Activated T-cell treated with anti-CD3 and anti-CD28 coated beads, Interleukin-2, amount 50 U/mL, for 48 hours (primary cell): ENCODE measurements at regions not wholly inside any gene's neighbourhood (a gene's known extent, or its start where the extent isn't known, plus 50 kb on each side); places are given as distances from the start of the nearest gene placed in this dataset.

Experiments used
- DNase-seq, 2 experiments: peaks; one replicate each; pipeline ENCODE4 v3.0.0-alpha.2; 2020

DNA sequence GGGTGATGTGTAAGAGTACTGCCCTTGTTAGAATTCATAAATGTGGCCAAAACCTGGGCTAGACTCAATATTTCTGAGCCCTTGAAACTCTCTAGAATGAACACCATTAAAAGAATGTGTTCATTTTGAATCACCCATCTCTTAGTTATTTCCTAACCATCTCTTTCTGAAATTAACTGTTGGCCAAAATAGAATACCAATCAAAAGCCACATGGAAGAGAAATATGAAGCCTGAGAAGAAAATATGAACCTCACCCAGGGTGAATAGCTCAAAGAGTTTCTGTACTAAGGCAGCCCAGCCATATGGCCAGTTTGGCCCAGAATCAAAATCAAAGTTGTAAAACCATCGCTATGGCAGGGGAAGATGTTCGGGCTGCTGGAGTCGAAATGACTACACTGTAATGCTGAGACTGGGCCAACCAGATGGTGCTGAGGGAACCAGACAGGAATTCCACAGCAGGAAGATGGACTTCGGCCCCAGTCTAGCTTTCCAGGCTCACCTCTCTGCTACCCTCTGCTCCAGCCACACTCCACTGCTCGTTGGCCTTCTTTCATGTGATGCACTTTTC, 154.3 kb upstream of the ZFHX3 start:
- no peak for DNase-seq

DNA sequence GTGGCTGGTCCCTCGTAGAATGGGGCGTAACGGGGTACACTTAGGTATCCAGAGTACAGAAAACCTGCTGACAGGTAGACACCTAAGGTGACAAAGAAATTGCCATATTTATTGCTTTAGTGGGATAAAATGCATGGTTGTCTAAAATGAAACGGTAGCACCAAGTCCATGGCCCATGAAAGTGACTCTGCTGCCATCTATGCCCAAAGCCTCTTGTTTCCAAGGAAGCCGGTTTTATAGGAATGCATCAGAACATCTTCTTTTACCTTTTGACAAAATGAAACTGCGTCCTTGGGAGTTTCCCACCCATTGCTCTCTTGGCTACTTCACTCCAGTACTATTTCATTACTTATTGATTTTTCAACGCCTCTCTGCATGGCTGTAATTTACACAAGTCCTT, 151.3 kb upstream of the ZFHX3 start:
- DNase-seq = no peak

DNA sequence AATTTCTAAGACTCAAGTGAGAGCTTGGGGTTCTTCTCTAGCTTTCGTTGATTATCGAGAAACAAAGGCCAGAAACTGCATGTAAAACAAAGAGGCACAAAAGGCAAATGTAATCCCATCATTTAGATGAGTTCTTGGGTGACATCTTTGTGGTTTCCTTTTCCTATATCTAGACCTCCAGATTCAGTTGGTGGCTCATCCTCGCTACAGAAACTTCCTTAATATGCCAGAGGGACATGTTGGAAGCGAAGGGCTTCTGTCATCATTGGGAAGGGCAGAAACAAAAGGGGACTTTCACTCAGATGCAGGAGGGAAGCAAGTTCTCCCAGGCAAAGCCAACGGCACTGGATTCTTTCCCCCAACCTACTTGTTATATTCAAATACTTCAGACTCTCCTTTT, 150.6 kb upstream of the ZFHX3 start:
- DNase-seq = no peak

DNA sequence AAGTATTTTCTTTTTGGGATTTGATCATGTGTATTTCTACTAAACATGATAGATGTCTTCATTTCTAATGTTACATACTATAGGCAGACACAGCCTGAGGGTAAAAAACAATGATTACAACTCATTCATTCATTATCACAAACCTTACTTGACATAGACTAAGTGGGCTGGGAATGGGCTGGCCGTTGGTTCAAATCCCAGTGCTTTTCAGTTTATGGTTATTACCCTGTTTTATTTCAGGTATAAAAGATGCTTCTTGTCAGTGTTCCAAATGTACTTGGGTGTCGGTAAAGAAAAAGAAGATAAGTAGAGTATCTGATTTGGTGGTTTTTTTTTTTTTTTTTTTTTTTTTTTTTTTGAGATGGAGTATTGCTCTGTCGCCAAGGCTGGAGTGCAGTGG, 149.7 kb upstream of the ZFHX3 start:
- no peak for DNase-seq

DNA sequence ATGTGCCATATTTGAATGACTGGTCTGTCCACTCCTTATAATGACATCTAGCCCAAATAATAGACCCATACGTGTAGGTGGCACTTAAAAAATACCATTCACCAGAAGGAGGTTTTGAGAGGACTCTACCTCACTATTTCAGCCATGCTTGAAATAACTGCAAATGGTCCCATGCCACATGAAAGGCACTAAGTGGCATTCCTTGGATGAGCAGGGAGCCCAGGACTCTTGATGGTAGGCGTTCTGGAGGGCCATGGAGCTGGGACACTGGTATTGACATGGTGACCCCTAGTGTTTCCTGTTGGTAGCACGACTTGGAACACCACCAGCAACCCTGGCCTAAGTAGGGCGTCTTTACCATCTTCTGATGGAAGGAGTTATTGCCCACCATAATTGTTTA, 148.7 kb upstream of the ZFHX3 start:
- peak in 1 of 2 experiments; percentile 20 for DNase-seq

DNA sequence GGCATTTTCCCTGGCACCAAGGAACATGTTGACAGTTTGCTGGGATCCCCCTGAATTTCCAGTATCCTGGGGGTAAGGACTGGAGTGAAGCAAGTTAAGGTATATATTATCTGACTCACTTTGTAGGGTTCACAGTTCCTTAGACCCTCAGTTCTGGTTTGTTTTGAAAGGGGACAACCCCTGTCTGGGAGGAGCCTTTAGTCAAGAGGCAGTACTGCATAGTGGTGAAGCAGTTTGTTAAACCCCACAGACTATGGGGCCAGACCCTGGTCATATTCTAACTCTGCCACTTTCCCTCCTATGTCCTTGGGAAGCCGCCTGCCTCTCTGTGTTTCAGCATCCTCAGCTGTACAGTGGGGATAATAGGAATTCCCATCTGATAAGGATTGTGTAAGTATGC, 145.5 kb upstream of the ZFHX3 start:
- no peak for DNase-seq

DNA sequence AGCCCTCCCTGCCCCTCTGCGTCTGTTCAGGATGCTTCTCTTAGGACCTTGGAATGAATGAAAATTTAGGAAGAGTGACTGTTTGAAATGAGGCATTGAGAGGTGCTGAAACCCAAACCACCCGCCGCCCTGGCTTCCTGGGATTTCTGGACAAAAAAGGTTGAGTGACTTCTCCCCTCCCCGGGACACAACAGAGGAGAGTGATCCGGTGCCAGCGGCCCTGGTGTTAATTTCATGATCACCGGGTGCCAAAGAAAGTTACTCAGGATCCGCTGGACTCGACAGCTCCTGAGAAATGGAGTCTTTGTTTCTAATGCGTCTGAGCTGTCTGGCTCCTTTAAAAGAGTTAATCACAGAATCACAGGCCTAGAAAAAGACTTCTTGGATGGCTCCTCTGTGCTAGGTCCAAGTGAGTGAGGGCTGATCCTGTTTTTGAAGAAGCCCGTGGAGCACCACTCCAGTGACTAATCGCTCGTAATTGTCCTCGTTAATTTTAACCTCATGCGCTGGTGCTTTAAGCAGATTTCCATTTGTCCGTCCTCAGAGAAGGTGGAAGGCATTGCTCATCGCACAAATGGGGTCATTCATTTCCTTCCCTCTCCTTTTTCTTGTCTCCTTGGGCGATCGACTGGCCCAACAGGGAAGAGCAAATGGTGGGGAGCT, 144.4 kb upstream of the ZFHX3 start:
- DNase-seq = no peak

DNA sequence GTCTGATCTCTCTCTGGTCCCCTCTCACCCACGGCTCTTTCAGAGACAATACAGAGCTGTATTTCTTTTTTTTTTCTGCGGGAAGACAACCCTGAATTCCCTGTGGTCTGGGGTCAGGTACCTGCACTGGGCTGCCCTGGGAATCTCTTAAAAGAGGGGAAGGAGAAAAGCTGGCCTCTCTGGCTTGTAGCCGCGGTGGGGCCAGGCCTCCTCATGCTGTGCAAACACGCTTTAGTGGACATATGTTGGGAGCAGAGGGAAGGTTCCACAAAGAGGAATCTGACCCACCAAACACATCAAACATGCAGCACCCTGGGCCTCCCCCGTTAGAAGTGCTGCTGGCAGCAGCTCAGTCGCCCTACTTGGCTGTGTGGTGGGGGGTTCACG, 143.7 kb upstream of the ZFHX3 start:
- no peak for DNase-seq

DNA sequence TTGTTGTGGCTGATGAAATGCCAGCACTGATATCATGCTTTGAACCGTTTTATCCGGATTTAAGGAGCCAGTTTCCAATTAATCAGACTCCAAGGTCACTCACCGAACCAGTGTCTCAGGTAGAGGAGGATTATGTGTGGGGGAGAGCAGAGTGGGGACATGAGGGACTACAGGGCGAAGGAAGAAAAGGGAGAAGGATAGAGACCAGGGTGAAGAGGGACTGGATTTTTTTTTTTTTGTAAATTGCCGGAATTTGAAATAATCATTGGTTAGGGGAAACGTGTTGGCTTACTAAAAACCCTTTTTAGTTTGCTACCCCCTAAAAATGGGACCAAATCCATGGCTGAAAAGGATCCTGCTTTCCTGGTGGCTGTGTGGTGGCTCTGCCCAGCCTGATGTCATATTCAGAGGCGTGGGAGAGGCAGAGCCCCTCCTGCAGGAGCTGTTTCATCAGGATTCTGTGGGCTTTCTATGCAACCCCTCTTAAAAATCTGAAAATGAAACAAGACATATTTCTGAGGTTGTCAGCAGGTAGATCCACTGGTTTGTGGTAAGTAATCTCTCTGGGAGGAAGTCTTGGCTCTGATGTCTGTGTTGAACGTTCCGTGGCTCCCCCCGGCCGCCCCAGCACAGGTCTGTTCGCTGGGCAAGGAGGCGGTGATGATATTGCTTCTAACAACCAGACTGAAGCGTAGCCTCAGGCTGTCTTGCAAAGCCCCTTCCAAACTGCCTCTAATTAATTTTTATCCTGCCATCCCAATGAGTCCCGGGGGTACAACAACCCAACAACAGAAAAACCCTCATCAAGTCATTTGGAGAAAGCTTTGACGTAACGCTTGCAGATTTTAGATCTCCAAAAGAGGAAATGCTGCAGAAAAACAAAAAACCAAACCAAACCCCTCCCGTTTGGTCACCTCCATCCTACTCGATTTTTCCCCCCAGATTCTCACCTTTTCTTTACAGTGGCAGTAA, 143.0 kb upstream of the ZFHX3 start:
- no peak for DNase-seq

DNA sequence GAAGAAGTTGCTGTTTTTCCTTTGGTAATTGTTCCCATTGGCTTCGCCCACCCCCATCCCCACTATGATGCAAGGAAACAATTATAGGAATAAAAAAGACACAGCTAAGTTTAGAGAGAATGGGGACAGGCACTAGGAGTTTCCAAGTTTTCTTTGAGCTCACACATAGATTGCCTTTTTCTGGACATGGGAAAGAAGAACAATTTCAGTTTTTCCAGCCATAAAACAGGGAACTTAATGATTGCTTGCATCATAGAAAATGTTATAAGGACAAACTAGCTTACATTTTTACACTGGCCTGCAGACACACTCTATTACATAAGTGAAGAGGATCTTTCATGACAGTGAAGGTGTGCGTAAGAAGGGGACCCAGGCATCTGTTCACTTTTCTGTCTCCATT, 142.3 kb upstream of the ZFHX3 start:
- DNase-seq = no peak

DNA sequence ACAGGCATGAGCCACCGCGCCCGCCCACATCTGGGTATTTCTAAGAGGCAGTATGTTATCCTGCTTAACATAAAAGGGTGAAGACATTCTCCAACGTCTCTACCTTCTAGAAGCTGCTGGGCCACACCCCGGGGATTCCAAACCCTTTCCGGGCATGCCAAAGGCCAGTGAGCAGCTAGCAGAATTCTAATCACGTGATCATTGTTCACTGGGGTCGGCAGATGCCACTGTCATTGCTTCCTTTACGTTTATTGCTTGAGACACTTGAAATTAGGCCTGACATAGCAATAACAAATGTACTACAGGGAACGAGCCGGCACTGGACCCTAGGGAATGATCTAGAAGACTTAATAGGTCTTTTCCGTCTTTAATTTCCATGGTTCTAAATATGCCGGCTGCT, 141.2 kb upstream of the ZFHX3 start:
- DNase-seq = no peak

DNA sequence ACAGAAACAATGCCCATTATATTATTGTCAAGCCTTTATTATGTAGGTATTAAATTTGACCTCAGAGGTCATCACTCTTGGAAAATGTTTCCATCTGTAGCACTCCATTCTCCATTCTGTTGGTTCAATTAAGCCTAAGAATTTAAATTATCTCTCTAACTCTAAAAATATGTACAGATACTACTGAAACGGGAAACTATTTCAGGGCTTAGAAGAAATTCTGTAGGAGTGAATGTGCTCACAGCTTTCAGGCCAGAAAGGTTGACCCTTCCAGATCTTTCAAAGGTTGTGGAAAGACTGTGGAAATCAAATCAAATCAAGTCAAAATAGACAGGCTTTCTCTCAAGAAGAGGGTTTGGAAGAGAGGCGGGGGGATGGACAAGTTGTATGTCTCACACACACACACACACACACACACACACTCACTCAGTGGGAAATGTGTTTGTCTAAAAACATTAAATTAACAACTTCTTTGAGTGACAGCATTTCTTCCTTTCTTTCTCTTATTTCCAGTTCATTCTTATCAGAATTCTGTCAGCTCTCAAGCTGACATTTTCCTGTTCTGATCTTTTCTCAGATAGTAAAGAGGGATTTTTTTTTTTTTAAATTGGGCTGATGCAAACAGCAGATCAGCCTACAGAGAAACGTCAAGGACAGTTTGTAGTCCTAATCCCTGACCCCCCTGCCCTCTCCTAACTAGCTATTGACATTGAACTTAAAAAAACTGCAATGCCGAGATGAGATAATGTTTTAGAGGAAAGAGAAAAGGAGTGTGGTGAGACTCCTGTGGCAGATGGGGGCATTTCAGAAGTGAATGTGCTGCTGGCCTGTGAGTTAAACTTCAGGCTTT, 139.0 kb upstream of the ZFHX3 start:
- no peak for DNase-seq

DNA sequence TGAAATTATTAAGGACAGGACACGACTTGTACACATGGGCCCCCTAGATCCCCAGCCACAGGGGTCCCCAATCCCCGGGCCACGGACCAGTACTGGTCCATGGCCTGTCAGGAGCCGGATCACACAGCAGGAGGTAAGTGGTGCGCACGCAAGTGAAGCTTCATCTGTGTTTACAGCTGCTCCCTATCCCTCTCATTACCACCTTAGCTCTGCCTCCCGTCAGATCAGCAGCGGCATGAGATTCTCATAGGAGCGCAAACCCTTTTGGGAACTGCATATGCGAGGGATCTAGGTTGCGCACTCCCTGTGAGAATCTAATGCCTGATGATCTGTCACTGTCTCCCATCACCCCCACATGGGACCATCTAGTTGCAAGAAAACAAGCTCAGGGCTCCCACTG, 137.8 kb upstream of the ZFHX3 start:
- no peak for DNase-seq

DNA sequence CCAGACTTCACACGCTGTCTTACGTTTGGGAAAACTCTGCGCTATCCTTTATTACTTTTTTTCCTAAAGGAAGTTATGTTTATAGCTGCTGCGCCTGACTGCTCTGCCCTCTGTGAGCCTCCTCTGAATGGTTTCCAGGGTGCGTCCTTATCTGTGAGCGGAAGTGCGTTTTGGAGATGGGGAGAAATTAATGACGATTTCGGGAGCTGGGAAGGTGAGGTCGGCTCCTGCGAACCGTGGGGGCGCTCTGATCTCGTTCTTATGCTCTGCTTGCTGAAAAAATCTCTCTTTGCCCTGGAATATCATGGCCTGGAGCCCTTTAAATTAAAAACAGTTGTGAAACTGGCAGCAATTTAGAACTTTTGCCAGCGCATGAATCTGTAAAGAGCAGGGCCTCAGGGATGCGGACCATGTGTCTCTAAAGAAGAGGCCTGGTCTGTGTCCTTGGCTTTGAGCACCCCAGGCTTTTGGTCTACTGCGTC, 135.7 kb upstream of the ZFHX3 start:
- no peak for DNase-seq

DNA sequence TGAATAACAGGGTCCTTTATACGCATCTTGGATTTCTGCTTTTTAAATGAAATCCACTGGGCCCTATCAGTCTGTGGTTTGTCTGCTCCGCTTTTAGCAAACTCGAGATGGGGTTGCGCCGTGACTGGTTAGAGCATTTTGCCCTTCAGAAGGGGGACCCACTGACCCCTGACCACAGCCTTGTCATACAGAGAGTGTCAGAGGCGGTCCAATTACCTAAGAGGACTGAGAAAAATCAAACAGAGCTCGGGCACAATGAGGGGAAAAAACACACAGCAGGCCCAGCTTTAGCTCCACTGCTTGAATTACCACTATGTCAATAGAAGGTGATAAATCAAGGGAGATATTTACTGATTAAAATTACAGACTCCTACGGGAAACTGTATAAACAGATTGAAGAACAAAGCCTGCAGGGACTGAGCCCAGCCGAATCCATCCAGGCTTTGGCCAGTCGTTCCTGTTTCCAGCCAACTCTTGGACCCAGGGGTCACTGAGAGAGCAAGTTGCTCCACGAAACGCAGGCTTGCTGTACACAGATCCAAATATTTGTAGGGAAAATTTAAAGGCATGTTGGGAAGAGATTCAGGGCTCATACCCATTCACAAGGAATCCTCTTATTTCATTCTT, 131.9 kb upstream of the ZFHX3 start:
- DNase-seq = no peak

DNA sequence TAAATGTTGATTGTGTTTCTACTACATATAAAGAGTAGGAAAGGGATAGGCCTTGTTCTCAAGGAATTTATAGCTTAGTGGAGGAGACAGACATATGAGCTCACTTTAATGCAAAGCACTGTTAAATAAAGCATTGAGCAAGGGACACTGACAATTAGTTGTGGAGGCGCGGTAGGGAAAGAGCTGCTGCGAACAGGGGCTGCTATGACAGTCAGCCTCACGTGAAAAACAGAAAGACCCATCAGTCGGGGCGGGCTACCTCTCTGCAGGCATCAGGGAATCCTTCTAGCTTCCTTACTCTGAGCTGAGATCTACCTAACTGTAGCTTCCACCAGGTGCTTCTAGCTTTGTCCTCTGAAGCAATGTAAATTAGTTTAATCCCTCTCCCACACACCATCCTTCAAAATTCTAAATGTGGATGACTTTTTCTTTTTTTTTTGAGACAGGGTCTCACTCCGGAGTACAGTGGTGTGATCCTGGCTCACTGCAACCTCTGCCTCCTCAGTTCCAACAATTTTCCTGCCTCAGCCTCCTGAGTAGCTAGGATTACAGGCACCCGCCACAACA, 129.9 kb upstream of the ZFHX3 start:
- no peak for DNase-seq

DNA sequence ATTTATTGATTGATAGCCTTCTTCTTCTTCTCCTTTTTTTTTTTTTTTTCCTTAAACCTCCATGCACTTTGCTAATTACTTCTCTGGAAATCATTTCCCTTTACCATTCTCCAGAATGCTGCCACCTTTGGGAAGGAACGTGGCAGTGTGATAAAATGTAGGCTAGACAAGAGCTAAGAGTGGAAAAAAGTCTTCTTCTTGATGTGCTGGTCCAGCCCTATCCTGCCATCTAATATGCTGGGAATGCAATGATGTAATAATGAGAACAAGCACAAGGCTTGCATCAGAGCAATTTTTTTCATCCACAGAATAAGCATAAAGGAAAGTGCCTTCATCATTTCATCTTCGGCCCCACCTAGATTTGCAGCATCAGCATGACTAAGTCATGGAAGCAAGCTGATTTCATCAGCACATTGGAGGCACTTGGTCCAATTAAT, 128.7 kb upstream of the ZFHX3 start:
- no peak for DNase-seq

DNA sequence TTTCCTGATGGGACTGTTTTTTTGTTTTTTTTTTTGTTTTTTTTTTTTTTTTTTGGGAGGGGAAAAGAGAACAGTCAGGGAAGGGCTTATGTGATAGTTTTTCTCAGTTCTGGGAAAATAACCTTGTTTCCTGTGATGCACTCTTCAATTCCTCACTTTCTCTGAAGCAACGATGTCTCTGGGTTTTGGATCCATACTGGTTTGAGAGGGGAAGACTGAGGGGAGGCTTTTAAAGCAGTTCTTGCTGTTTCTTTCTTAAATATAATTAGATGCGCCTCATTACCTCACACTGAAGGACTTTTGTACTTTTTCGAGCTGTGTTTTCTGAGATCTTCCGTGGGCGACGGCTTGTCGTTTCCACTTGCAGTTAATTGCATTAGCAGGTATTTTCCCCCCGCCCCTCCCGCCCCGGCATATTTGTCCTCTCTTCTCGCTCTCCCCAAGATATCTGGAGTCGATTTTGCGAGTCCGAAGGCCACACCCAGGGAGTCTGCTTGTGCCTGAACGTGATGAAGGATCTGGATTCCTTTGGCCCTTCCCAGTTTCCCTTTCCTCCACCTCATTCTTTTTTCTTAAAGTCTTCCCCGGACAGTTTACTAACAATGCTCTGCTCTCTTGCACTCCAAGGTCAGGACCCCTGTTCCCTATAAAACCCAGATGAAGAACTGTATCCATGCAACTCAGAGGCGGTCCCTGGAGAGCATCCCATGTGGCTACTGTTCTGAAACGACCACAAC, 125.2 kb upstream of the ZFHX3 start:
- no peak for DNase-seq

DNA sequence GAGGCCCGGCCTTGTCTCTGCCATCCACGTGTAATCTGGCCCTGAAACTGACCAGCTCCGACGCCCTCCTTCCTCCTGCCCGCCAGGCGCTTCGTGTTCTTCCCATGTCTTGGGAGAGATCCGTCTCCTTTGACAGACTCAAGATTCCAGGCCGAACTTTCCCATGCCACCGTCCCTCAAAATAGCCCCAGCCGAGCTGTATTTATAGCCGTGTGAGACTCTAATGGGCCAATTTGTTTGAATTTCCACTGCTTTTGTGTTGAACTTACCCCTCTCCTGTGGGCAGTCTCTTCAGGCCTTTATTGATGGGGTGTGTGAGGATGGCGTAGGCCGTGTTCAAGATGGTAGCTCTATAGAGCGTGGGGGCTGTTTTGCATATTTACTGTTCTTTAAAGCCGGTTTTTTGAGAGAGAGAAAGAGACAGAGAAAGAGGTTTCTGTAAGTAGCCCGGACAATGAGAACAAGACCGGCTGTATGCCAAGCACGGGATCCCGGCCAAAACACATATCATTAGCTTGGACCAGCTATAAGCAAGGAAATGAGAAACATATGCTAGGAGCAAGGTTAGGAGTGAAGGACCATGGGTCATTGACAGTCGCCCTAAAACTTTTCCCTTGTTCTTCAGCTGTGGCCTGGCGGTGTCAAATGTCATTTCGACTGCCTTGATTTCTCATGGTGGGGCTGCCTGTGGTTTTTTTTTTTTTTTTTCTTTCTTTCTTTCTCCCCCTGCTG, 124.5 kb upstream of the ZFHX3 start:
- DNase-seq = no peak

DNA sequence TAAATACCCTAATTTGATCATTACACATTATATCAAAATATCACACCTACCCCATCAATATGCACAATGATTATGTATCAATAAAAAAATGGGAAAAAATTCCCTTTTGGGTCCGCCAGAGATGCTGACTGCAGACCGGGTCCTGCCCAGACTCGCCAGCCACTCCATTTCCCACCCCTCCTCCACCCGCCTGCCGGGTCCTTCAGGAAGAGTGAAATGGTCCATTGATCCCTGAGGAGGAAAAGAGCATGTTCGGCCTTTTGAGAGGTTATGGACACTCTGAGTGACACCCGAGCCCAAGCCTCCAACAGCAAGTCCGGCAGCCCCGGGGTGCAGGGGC, 123.9 kb upstream of the ZFHX3 start:
- no peak for DNase-seq

DNA sequence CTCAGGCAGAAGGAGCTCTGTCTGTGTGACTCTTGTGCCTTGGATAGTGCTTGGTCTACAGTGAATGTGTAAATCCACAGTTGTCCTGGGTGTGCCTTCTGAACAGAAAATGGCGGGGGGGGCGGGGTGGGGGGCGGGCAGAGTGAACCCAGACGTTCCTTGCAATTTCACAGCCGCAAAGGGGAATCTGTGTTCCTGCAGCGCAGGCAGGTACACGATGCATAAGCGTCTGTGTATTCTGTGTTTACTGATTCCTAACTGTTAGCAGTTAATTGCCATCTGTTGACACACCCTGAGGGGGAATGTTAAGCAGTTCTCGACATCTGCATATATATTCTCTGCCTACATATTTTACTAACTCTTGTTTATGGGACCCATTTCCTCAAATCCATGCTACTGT, 123.5 kb upstream of the ZFHX3 start:
- no peak for DNase-seq
